OCI-LY3 (cell line): ENCODE measurements at regions not wholly inside any gene's neighbourhood (a gene's known extent, or its start where the extent isn't known, plus 50 kb on each side); places are given as distances from the start of the nearest gene placed in this dataset.

Source experiments
- H2AFZ ChIP-seq: fragments of 200-600, 300-600 bp; shearing (Covaris generic); 2 replicates; pipeline ENCODE4 v1.6.0; 2014; ENCODE audit warnings: antibody characterized with exemption, low read depth, low read length
- H3K27ac ChIP-seq: fragments of 200-600, 300-600 bp; sonication (generic); 2 replicates; pipeline ENCODE4 v1.5.1; 2014; ENCODE audit warnings: mild to moderate bottlenecking, low read length, moderate library complexity, mixed read lengths
- H3K27me3 ChIP-seq: fragments of 200-600, 300-600 bp; sonication (generic); 2 replicates; pipeline ENCODE4 v1.6.1; 2014; ENCODE audit warnings: low read depth, low read length, mixed read lengths
- H3K36me3 ChIP-seq: fragments of 200-600, 300-600 bp; sonication (generic); replicated peaks from 2 replicates; pipeline ENCODE3; 2014; ENCODE audit warnings: low read depth, low read length, mixed read lengths
- H3K4me1 ChIP-seq: fragments of 300-600, 200-600 bp; sonication (generic); 2 replicates; pipeline ENCODE4 v1.6.1; 2014; ENCODE audit warnings: low read length, mixed read lengths
- H3K4me2 ChIP-seq: fragments of 200-600, 300-600 bp; sonication (generic); 2 replicates; pipeline ENCODE4 v1.6.1; 2014; ENCODE audit warnings: low read length, mixed read lengths
- H3K4me3 ChIP-seq: fragments of 300-600, 200-600 bp; sonication (generic); 2 replicates; pipeline ENCODE4 v1.5.1; 2014; ENCODE audit warnings: antibody characterized with exemption, mild to moderate bottlenecking, low read length, moderate library complexity
- H3K79me2 ChIP-seq: fragments of 300-600, 200-600 bp; shearing (Covaris generic); 2 replicates; pipeline ENCODE4 v1.6.1; 2014; ENCODE audit warnings: mild to moderate bottlenecking, low read length, mixed read lengths
- H3K9ac ChIP-seq: fragments of 300-600, 200-600 bp; shearing (Covaris generic); 2 replicates; pipeline ENCODE4 v1.6.0; 2014; ENCODE audit warnings: mild to moderate bottlenecking, low read length, moderate library complexity
- H3K9me3 ChIP-seq: fragments of 200-600, 300-600 bp; shearing (Covaris generic); 2 replicates; pipeline ENCODE4 v1.6.1; 2014; ENCODE audit warnings: low read length, mixed read lengths; ENCODE audit not compliant: insufficient read depth
- H4K20me1 ChIP-seq: fragments of 200-600, 300-600 bp; sonication (generic); 2 replicates; pipeline ENCODE4 v1.6.1; 2016; ENCODE audit warnings: low read length, mixed read lengths; ENCODE audit not compliant: insufficient read depth
- EZH2phosphoT487 ChIP-seq: fragments of 200-600 bp; shearing (Covaris generic); IDR thresholded peaks from 2 replicates; pipeline ENCODE4 v1.6.1; 2018; ENCODE audit warnings: antibody characterized with exemption, mixed run types, low read depth
- TF ChIP-seq, protein P1 (sequence below): fragments of 200-600, 300-600 bp; sonication (generic); IDR thresholded peaks from 2 replicates; pipeline ENCODE4 v1.5.1; 2014; ENCODE audit warnings: antibody characterized with exemption, low read length, low read depth

DNA sequence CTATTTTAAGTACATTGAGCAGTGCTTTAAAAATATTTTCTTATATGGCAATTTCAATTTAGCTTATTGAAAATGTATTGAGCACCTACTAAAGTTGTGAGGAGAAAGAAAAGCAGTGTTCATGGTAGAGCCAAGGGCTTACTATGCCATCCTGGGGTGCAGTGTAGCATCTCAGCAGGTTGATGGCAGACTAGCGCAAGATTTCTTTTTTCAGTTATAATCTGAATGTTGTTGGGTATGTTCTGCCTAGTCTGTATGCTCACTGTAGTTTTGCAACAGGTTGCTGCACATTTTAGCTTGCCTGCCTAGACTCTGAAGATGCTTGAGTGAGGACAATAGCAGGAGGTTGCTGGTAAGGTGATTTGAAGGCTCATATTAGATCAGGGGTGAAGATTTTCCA lies 103.1 kb upstream of the UNC13C start:
- no peak overlapping the region for H3K27ac ChIP-seq
- no peak overlapping the region for H3K4me2 ChIP-seq
- H3K79me2 ChIP-seq: no peaks in the 10 kb centered on the region
- TF ChIP-seq, protein P1, sequence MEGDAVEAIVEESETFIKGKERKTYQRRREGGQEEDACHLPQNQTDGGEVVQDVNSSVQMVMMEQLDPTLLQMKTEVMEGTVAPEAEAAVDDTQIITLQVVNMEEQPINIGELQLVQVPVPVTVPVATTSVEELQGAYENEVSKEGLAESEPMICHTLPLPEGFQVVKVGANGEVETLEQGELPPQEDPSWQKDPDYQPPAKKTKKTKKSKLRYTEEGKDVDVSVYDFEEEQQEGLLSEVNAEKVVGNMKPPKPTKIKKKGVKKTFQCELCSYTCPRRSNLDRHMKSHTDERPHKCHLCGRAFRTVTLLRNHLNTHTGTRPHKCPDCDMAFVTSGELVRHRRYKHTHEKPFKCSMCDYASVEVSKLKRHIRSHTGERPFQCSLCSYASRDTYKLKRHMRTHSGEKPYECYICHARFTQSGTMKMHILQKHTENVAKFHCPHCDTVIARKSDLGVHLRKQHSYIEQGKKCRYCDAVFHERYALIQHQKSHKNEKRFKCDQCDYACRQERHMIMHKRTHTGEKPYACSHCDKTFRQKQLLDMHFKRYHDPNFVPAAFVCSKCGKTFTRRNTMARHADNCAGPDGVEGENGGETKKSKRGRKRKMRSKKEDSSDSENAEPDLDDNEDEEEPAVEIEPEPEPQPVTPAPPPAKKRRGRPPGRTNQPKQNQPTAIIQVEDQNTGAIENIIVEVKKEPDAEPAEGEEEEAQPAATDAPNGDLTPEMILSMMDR: no peak
- no peak for TF ChIP-seq EZH2phosphoT487
- no peaks in the 10 kb centered on the region for H3K9me3 ChIP-seq
- no peaks in the 10 kb centered on the region for H3K27me3 ChIP-seq
- H2AFZ ChIP-seq: no peak overlapping the region
- no peaks in the 10 kb centered on the region for H4K20me1 ChIP-seq
- H3K9ac ChIP-seq: no peak overlapping the region
- no peaks in the 10 kb centered on the region for H3K4me1 ChIP-seq
- no peak overlapping the region for H3K4me3 ChIP-seq
- H3K36me3 ChIP-seq: no peaks in the 10 kb centered on the region

- H3K4me2 ChIP-seq: no peak overlapping the region
- no peak overlapping the region for H2AFZ ChIP-seq
- no peak overlapping the region for H3K27ac ChIP-seq
- no peaks in the 10 kb centered on the region for H3K4me1 ChIP-seq
- H3K79me2 ChIP-seq: no peaks in the 10 kb centered on the region
- H3K36me3 ChIP-seq: no peaks in the 10 kb centered on the region
- H3K4me3 ChIP-seq: no peak overlapping the region
- no peaks in the 10 kb centered on the region for H3K27me3 ChIP-seq
- TF ChIP-seq EZH2phosphoT487: no peak
- TF ChIP-seq, protein P1: no peak
- H4K20me1 ChIP-seq: no peaks in the 10 kb centered on the region
- H3K9me3 ChIP-seq: no peaks in the 10 kb centered on the region
- H3K9ac ChIP-seq: no peak overlapping the region
Measured at GRCh38 chr15:53872410-53872809, 105.8 kb upstream of the UNC13C start.

GRCh38 chr15:53869806-53870073 lies 108.5 kb upstream of the UNC13C start:
- no peaks in the 10 kb centered on the region for H3K27me3 ChIP-seq
- TF ChIP-seq EZH2phosphoT487: no peak
- TF ChIP-seq, protein P1: no peak
- H3K36me3 ChIP-seq: no peaks in the 10 kb centered on the region
- no peak overlapping the region for H3K4me3 ChIP-seq
- H3K9ac ChIP-seq: no peak overlapping the region
- H3K9me3 ChIP-seq: no peaks in the 10 kb centered on the region
- H3K79me2 ChIP-seq: no peaks in the 10 kb centered on the region
- H2AFZ ChIP-seq: no peak overlapping the region
- no peaks in the 10 kb centered on the region for H3K4me1 ChIP-seq
- no peaks in the 10 kb centered on the region for H4K20me1 ChIP-seq
- no peak overlapping the region for H3K4me2 ChIP-seq
- H3K27ac ChIP-seq: no peak overlapping the region

DNA sequence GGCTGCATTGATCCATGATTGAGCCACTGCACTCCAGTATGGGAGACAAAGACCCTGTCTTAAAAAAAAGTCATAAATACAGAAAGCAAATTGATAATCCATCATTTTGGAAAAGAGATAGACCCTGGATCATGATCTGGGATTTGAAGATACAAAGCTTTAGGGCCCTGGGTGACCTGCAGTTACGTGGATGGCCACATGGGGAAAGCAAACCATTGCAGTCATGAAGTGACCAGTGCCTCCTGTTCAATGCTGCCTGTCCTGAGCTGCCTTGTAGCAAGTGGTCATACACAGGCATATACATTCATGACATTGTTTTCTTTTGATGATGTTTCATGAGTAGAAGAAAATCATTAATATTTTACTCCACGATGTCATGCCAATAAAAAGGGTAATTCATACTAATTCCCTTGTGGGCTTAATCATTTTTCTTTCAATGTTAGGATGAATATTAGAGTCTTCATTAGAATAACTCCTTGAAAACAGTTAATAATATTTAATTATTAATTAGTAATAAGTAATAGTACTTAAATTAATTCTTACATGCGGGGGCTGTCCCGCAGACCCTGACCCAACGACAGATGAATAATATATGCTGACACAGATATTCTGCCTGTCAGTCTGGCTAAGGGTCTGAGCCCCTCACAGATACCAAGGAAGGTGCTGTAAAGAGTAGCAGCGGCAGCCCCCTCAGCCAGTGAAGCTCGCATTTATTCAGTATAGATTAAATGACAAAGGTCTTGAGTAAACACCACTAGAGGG lies 109.0 kb upstream of the UNC13C start:
- Histone ChIP-seq H2AFZ (no peak overlapping the region), H3K79me2 (no peaks in the 10 kb centered on the region), H3K9ac (no peak overlapping the region), H3K4me1 (no peaks in the 10 kb centered on the region), H3K9me3 (no peaks in the 10 kb centered on the region), H3K27ac (no peak overlapping the region), H4K20me1 (no peaks in the 10 kb centered on the region), H3K4me3 (no peak overlapping the region), H3K27me3 (no peaks in the 10 kb centered on the region), H3K4me2 (no peak overlapping the region), H3K36me3 (no peaks in the 10 kb centered on the region)
- TF ChIP-seq, protein P1: no peak
- TF ChIP-seq EZH2phosphoT487: no peak
